A549 (cell line): ENCODE measurements at regions not wholly inside any gene's neighbourhood (a gene's known extent, or its start where the extent isn't known, plus 50 kb on each side); places are given as distances from the start of the nearest gene placed in this dataset.

Experiments
- MYC ChIP-seq: IDR thresholded peaks from 2 replicates; pipeline ENCODE4 v1.6.1; 2012; ENCODE audit warnings: mild to moderate bottlenecking, inconsistent platforms, low read length, improper control_type of control experiment, borderline replicate concordance
- POLR2A ChIP-seq: IDR thresholded peaks from 2 replicates; pipeline ENCODE4 v1.6.1; 2012; ENCODE audit warnings: mild to moderate bottlenecking, low read length
- TF ChIP-seq, protein P1 (sequence below): fragments of 200-600 bp; sonication (generic); IDR thresholded peaks from 2 replicates; pipeline ENCODE4 v1.6.1; 2016; ENCODE audit warnings: antibody characterized with exemption, mild to moderate bottlenecking, moderate library complexity
- TF ChIP-seq, protein P2 (sequence below): IDR thresholded peaks from 2 replicates; pipeline ENCODE4 v1.6.1; 2012; ENCODE audit warnings: low read depth, borderline replicate concordance

DNA sequence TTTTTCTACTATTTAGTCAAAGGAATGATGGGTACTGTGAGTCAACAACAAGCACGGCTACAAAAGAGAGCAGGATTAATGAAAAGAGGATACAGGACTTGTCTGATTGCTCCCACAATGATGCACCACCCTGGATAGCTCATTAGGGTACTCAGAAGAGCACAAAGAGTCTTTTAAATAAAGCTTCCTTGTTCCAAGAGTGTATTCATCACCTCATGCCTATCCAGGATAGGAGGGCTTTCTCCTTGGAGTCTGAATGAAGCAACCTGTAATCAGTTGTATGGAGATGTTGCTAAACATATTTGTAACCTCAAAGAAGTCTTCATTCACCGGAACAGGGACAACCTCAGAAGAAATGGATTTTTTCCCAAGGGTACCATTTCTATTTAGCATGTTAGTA lies 219.5 kb upstream of the TMEM161B start:
- TF ChIP-seq, protein P1, sequence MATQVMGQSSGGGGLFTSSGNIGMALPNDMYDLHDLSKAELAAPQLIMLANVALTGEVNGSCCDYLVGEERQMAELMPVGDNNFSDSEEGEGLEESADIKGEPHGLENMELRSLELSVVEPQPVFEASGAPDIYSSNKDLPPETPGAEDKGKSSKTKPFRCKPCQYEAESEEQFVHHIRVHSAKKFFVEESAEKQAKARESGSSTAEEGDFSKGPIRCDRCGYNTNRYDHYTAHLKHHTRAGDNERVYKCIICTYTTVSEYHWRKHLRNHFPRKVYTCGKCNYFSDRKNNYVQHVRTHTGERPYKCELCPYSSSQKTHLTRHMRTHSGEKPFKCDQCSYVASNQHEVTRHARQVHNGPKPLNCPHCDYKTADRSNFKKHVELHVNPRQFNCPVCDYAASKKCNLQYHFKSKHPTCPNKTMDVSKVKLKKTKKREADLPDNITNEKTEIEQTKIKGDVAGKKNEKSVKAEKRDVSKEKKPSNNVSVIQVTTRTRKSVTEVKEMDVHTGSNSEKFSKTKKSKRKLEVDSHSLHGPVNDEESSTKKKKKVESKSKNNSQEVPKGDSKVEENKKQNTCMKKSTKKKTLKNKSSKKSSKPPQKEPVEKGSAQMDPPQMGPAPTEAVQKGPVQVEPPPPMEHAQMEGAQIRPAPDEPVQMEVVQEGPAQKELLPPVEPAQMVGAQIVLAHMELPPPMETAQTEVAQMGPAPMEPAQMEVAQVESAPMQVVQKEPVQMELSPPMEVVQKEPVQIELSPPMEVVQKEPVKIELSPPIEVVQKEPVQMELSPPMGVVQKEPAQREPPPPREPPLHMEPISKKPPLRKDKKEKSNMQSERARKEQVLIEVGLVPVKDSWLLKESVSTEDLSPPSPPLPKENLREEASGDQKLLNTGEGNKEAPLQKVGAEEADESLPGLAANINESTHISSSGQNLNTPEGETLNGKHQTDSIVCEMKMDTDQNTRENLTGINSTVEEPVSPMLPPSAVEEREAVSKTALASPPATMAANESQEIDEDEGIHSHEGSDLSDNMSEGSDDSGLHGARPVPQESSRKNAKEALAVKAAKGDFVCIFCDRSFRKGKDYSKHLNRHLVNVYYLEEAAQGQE = no peak
- TF ChIP-seq, protein P2, sequence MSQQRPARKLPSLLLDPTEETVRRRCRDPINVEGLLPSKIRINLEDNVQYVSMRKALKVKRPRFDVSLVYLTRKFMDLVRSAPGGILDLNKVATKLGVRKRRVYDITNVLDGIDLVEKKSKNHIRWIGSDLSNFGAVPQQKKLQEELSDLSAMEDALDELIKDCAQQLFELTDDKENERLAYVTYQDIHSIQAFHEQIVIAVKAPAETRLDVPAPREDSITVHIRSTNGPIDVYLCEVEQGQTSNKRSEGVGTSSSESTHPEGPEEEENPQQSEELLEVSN = no peak
- TF ChIP-seq POLR2A (no peak), MYC (no peak)
